BLaER1 (cell line): ENCODE measurements at regions not wholly inside any gene's neighbourhood (a gene's known extent, or its start where the extent isn't known, plus 50 kb on each side); places are given as distances from the start of the nearest gene placed in this dataset.
"Not testable (repeated sequence)": the region's sequence is repeated elsewhere in the genome, so short reads cannot be mapped to it uniquely, and the experiment has no call there.

ENCODE experiments used
- H3K27ac ChIP-seq: shearing (Covaris generic); formaldehyde crosslinking; 2 replicates; pipeline ENCODE4 v1.8.1; 2022
- H3K27me3 ChIP-seq: shearing (Covaris generic); formaldehyde crosslinking; 2 replicates; pipeline ENCODE4 v1.8.1; 2022
- H3K36me3 ChIP-seq: shearing (Covaris generic); formaldehyde crosslinking; 2 replicates; pipeline ENCODE4 v1.8.1; 2022
- H3K4me1 ChIP-seq: shearing (Covaris generic); formaldehyde crosslinking; 2 replicates; pipeline ENCODE4 v1.8.1; 2022
- H3K4me2 ChIP-seq: shearing (Covaris generic); formaldehyde crosslinking; 2 replicates; pipeline ENCODE4 v1.8.1; 2022
- H3K4me3 ChIP-seq: shearing (Covaris generic); formaldehyde crosslinking; 2 replicates; pipeline ENCODE4 v1.8.1; 2022
- H3K9ac ChIP-seq: shearing (Covaris generic); formaldehyde crosslinking; 2 replicates; pipeline ENCODE4 v1.8.1; 2022
- H3K9me3 ChIP-seq: shearing (Covaris generic); formaldehyde crosslinking; 2 replicates; pipeline ENCODE4 v1.8.1; 2022
- H4K20me1 ChIP-seq: shearing (Covaris generic); formaldehyde crosslinking; 2 replicates; pipeline ENCODE4 v1.8.1; 2022
- Cebpa-rat ChIP-seq: shearing (Covaris generic); IDR thresholded peaks from 2 replicates; pipeline ENCODE4 v1.8.1; 2022

DNA sequence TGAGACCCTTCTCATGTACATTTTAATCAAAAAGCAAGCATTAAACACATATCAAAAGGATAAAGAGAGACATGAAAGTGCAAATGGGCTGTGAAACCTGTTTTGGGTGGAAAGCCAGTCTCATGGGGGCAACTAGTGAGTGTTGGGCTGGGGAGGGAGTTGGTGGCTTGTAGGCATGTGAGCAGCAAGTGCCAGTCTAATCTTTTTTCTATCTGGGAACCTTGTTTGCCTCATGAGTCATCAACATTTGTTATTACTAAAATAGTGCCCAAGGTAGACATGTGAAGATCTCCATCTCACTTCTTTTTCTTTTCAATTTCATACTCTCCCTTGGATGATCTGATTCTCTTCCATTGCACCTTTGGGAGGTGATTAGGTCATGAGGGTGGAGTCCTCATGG is 613.9 kb upstream of the GYPC start:
- no peaks in the 10 kb centered on the region for H3K9me3 ChIP-seq
- no peak overlapping the region for H3K9ac ChIP-seq
- no peaks in the 10 kb centered on the region for H4K20me1 ChIP-seq

DNA sequence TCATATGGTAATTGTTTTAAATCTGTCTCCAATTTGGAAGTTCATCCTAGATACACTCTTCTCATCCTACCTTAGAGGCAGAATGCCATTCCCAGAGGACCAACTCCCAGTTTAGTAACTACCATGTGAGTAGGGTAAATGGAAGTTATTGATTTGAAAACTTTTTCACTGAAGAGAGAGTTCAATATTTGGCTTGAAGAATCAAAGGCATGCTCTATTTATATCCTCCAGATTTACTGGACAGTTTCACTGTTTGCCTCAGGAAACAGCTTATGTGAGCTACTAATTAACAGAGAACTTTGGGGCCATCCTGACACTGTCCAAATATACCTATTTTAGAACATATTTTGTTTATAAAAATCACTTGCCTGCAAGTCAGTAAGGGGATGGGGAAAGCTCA is 607.2 kb upstream of the GYPC start:
- 0 out of 2 replicates have a peak, but pooled peaks cover 4% of the 10 kb centered on the region for H3K4me1 ChIP-seq
- H3K27me3 ChIP-seq, result no peaks in the 10 kb centered on the region
- H3K9me3 ChIP-seq, result peaks cover 20% of the 10 kb centered on the region
- no peak for TF ChIP-seq Cebpa-rat
- H4K20me1 ChIP-seq, result no peaks in the 10 kb centered on the region
- H3K9ac ChIP-seq, result no peak overlapping the region
- H3K4me3 ChIP-seq, result no peak overlapping the region
- H3K4me2 ChIP-seq, result no peak overlapping the region
- H3K36me3 ChIP-seq, result no peaks in the 10 kb centered on the region
- no peak overlapping the region for H3K27ac ChIP-seq

More for the DNA sequence above, 613.9 kb upstream of the GYPC start:
- Histone ChIP-seq H3K4me2 (peak overlapping the region; percentile 44), H3K36me3 (no peaks in the 10 kb centered on the region), H3K4me3 (no peak overlapping the region), H3K27ac (no peak overlapping the region), H3K27me3 (no peaks in the 10 kb centered on the region), H3K4me1 (peaks cover 51% of the 10 kb centered on the region)
- TF ChIP-seq Cebpa-rat, result no peak

DNA sequence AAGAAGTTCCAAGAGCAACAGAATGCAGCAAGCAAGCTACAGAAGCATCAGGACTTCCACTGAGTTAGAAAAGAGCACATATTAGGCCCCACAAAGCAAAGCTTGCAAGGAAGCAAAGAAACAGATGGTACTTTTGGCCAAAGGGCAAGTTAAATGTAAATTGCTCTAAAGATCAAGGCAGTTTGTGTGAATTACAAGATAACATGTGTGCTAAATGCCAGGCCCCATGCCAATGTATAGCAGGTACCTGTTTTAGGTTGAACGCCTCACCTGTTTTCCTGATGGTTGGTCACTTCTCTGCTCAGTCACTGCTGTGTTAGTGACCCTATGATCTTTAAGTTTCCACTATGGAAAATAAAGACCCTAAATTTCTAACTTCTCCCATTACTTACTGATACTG is 606.5 kb upstream of the GYPC start:
- Histone ChIP-seq H4K20me1 (no peaks in the 10 kb centered on the region), H3K27me3 (no peaks in the 10 kb centered on the region), H3K36me3 (no peaks in the 10 kb centered on the region), H3K9me3 (peaks cover 27% of the 10 kb centered on the region), H3K27ac (no peak overlapping the region), H3K9ac (no peak overlapping the region), H3K4me1 (0 out of 2 replicates have a peak, but pooled peaks cover 4% of the 10 kb centered on the region), H3K4me3 (no peak overlapping the region), H3K4me2 (no peak overlapping the region)
- no peak for TF ChIP-seq Cebpa-rat

DNA sequence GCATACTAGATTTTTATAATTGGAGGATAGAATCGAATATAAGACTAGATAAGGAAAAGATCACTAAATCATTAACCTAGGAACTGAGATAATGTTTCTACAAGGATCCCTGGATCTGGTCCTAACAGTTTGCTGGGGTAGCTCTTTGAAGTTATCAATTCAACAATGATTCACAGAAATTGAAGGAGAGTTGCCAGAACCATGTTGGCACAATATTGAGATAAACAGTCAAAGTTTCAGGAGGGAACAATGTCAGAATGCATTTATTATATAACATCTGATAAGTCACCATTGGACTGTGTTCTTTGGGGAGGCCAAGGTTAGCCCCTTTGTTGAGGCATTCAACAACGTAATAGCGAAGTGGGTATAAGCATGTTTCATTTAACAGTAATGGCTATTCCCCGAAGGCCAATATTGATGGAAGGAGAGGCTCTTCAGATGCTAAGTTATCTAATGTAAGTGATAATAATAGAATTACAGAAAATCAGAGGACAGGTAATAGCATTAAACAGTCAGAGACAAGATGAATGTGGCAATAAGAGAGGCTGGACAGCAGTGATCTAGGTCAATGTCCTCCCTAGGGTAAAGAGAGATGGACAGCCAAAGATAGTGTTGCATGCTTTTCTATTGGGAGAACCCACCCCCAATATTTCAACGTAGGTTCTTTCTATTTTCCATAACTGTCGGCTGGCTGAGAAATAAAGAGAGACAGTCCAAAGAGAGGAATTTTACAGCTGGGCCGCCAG is 604.8 kb upstream of the GYPC start:
- Histone ChIP-seq H3K36me3 (no peaks in the 10 kb centered on the region), H3K9me3 (peaks cover 28% of the 10 kb centered on the region), H3K9ac (no peak overlapping the region), H3K27me3 (no peaks in the 10 kb centered on the region), H3K27ac (no peak overlapping the region), H3K4me2 (no peak overlapping the region), H3K4me3 (no peak overlapping the region), H3K4me1 (0 out of 2 replicates have a peak, but pooled peaks cover 4% of the 10 kb centered on the region), H4K20me1 (no peaks in the 10 kb centered on the region)
- no peak for TF ChIP-seq Cebpa-rat

DNA sequence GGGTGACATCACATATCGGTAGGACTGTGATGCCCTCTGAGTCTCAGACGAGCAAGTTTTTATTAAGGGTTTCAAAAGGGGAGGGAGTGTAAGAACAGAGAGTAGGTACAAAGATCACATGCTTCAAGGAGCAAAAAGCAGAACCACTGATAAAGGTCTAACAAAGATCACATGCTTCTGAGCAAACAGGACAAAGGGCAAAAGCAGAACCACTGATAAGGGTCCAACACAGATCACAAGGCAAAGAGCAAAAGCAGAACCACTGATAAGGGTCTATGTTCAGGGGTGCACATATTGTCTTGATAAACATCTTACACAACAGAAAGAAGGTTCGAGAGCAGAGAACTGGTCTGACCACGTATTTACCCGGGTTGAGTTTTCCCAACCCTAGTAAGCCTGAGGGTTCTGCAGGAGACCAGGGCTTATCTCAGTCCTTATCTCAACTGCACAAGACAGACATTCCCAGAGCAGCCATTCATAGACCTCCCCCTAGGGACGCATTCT is 604.2 kb upstream of the GYPC start:
- H3K4me1 ChIP-seq, H3K36me3 ChIP-seq, H3K4me2 ChIP-seq, H3K27me3 ChIP-seq, H3K27ac ChIP-seq, H3K4me3 ChIP-seq, H3K9ac ChIP-seq, H4K20me1 ChIP-seq: not testable (repeated sequence)
- peaks cover 28% of the 10 kb centered on the region for H3K9me3 ChIP-seq

DNA sequence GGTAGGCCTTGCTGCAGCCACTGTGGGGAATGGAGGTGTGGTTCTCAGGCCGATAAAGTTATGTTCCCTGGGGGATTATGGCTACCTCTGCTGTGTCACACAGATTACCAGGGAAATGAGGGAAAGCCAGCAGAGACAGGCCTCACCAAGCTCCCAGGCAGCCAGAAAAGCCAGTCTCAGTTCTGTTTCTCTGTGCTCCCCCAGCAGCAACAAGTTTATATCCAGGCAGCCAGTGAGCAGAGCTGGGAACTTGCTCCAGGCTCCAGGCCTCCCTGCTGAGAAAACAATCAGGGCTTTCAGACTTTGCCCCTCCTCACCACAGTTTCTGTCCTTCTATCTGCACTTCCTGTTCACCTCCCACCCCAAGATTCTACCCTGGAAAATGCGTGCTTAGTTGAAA is 596.6 kb upstream of the GYPC start:
- Histone ChIP-seq H3K4me3 (no peak overlapping the region), H3K27me3 (no peaks in the 10 kb centered on the region), H3K9me3 (peaks cover 24% of the 10 kb centered on the region), H3K4me2 (no peak overlapping the region), H4K20me1 (no peaks in the 10 kb centered on the region), H3K9ac (no peak overlapping the region), H3K4me1 (no peaks in the 10 kb centered on the region), H3K36me3 (no peaks in the 10 kb centered on the region), H3K27ac (no peak overlapping the region)
- TF ChIP-seq Cebpa-rat, result no peak

DNA sequence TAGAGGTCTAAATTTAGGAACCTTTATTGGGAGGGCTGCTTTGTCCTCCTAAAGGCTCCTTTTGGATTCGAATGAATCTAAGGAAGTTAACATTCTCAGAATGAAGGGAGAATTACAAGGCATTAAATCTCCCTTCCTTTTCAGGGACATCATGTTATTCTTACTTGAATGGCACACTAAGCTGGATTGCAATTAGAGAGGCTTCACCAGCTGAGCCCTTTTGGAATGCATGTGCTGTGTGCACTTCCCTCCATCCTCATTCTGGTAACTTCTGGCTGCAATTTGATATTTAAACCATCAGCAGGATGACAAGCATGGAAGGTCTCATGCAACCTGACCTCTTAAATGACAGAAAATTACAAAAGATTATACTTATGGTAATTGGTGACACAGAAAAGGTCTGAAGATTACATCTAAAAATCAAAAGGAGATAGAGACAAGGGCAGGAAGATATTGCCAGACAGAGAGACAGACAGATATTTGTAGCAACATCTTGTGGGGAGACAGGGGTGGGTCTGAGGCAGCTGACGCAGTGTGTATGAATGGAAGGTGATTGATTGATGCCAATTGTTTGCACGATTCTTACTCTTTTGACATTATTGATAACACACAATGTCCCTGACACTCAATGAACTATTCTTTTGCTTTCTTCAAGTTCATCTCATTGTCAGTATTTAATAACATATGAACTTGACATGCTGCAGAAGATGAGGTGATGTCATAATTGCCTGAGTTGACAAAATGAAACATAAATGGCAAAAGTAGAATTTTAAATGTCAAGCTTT is 570.8 kb upstream of the GYPC start:
- no peak for TF ChIP-seq Cebpa-rat
- Histone ChIP-seq H3K4me3 (no peak overlapping the region), H3K9ac (no peak overlapping the region), H4K20me1 (no peaks in the 10 kb centered on the region), H3K36me3 (no peaks in the 10 kb centered on the region), H3K27me3 (no peaks in the 10 kb centered on the region), H3K4me2 (no peak overlapping the region), H3K9me3 (no peaks in the 10 kb centered on the region), H3K27ac (no peak overlapping the region), H3K4me1 (no peaks in the 10 kb centered on the region)

DNA sequence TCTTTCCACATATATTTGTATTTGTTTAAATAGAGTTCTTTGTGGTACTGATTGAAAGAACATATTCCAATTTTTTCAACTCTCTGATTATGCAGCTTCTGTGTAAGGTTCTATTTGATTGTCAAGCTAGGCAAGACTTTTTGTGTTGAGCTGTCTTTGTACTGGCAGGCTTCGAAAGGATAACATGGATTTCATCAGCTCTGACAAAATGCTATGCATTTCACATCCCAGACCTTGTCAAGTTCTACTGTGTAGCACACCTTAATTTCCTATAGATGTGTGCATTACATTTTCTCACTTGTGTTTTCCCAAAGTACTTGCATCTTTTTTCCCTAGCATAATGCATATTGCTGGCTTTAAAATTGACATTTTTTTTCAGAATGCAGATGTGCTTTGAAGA is 555.0 kb upstream of the GYPC start:
- Histone ChIP-seq H3K9me3 (no peaks in the 10 kb centered on the region), H4K20me1 (no peaks in the 10 kb centered on the region), H3K9ac (no peak overlapping the region)

DNA sequence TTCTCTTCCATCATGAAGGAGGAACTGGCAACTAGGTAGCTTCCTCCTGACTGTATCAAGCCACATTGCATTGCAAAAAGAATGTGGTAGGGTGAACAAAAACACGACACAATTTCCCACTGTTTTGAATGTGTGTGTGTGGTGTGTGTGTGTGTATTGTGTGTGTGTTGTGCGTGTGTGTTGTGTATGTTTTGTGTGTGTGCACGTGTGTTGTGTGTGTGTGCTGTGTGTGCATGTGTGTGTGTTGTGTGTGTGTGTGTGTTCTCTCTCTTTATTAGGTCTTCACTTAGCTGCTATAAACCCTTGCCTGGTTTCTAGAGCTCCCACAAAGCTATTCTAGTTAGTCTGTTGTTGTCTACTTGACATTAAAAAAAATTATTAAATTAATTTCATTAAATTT is 550.0 kb upstream of the GYPC start:
- no peak for TF ChIP-seq Cebpa-rat
- no peak overlapping the region for H3K27ac ChIP-seq
- no peaks in the 10 kb centered on the region for H3K27me3 ChIP-seq
- no peak overlapping the region for H3K4me3 ChIP-seq
- no peak overlapping the region for H3K4me2 ChIP-seq
- no peaks in the 10 kb centered on the region for H3K36me3 ChIP-seq
- H3K9ac ChIP-seq, result no peak overlapping the region
- no peaks in the 10 kb centered on the region for H3K9me3 ChIP-seq
- no peaks in the 10 kb centered on the region for H4K20me1 ChIP-seq
- H3K4me1 ChIP-seq, result no peaks in the 10 kb centered on the region

More for the DNA sequence above, 555.0 kb upstream of the GYPC start:
- no peak overlapping the region for H3K27ac ChIP-seq
- H3K4me2 ChIP-seq, result no peak overlapping the region
- H3K27me3 ChIP-seq, result no peaks in the 10 kb centered on the region
- TF ChIP-seq Cebpa-rat, result no peak
- H3K36me3 ChIP-seq, result no peaks in the 10 kb centered on the region
- no peak overlapping the region for H3K4me3 ChIP-seq
- H3K4me1 ChIP-seq, result no peaks in the 10 kb centered on the region

DNA sequence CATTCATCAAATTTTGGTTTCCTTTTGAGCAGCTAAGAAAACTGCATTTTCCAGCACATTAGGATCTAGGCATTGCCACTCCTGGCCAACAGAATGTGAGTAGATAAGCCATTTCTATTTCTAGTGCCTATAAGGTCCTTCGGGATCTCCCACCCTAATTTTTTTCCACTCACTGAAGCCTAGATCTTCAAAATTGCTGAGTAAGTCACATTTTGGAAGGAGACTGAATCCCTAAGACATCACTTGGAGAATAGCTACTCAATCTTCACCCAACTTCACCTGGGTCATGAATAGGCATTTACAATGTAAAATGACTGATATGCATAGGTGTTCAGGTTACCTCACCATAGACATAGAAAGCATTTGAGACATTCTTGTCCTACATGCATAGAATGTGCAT is 548.1 kb upstream of the GYPC start:
- no peaks in the 10 kb centered on the region for H3K36me3 ChIP-seq
- no peaks in the 10 kb centered on the region for H4K20me1 ChIP-seq
- H3K27ac ChIP-seq, result no peak overlapping the region
- no peak overlapping the region for H3K4me2 ChIP-seq
- no peaks in the 10 kb centered on the region for H3K4me1 ChIP-seq
- H3K9ac ChIP-seq, result no peak overlapping the region
- H3K9me3 ChIP-seq, result no peaks in the 10 kb centered on the region
- TF ChIP-seq Cebpa-rat, result no peak
- no peaks in the 10 kb centered on the region for H3K27me3 ChIP-seq
- H3K4me3 ChIP-seq, result no peak overlapping the region
